ENCODE measurements at regions not wholly inside any gene's neighbourhood (a gene's known extent, or its start where the extent isn't known, plus 50 kb on each side); places are given as distances from the start of the nearest gene placed in this dataset.

- no peak for DNase-seq
Measured at GRCh38 chrX:69362354-69362753, 141.8 kb upstream of the NALF2 start.

DNA sequence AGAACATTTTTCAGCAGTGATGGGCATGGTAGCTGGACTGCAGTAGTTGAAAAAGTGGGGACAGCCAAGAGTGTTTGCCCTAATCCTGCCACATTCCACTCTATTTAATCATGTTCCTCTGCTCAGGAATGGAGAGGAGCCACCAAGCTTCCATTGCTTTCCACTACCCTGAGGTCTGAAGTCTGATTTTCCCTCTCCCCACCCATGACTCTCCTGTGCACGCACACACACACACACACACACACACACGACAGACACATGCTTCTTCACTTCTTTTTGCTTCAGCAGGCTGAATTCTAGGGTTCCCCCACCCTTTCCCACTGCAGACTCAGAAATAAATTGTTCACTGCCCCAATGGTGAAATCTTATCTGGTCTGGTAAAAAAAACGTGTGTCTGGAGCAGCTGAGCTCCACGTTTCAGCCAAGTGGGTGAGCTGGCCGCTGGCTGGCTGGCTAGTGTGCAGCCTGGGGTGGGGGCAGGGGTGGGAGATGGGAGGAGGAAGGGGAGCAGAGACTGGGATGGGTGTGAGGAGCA is 142.7 kb upstream of the NALF2 start:
- no peak for DNase-seq

DNA sequence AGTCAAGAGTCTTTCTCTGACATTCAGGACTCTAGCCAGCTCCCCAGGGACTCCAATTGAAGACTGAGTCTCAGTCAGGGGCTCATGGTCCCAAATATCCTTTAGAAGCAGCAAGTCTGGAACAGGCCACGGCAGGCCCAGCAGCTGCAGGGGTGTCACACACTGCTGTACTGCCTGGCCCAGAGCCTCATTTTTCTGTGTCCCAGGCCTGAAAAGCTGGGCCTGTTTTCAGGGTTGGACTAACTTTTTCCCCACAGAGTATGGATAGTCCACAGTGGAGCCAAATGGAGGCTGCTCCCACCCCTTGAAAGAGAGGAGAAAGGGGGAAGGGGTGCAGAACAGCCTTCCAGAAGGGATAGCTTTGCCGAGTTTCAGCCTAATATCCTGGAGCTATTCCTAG is 146.8 kb upstream of the NALF2 start:
- DNase-seq = no peak

GRCh38 chrX:69324851-69325250 is 159.6 kb upstream of the PJA1 start:
- DNase-seq = no peak

DNA sequence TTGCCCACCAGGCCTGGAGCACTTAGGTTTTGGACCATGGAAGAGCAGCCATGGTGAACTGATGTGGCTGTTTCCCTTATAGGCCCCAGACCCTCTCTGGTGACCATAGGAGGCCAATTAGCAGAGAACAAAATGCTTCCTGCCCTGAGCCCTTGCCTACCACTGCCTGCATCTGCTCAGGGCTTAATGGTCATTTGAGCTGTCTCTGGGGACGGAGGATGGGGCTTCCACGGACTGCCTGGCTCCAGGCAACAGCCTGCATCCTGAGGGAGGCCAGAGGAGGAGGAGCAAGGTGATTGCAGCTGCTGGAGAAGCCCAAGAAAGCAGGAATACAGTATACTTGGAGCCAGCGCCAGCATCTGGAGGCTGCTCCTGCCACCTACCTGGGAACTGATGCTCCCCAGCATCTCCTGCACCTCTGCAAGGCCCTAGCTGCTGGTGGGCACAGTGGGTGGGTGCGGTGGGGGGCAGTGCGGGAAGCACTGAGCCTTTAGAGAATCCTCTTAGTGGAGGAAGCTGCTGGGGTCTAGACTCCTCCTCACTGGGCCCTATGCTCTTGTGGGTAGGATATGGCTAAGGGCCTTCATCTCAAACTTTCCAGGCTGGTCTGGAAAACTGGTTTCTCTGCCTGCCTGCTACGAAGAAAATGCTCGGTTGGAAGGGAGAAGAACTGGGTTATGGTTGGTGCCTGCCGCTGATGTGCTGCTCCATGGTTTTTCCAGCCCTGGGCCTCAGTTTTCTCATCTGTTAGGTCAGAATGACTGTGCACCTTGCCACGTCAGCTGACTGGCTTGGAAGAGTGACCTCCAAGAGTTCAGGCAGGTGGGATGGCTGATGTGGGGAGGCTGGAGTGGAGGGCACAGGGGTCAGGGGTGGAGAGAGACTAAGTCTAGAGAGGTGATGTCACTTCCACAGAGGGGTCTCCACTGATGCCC is 158.8 kb upstream of the PJA1 start:
- no peak for DNase-seq

- DNase-seq = no peak
Measured at GRCh38 chrX:69321789-69322188, 156.5 kb upstream of the PJA1 start.

- DNase-seq = no peak
Measured at GRCh38 chrX:69321006-69321655, 155.9 kb upstream of the PJA1 start.

DNA sequence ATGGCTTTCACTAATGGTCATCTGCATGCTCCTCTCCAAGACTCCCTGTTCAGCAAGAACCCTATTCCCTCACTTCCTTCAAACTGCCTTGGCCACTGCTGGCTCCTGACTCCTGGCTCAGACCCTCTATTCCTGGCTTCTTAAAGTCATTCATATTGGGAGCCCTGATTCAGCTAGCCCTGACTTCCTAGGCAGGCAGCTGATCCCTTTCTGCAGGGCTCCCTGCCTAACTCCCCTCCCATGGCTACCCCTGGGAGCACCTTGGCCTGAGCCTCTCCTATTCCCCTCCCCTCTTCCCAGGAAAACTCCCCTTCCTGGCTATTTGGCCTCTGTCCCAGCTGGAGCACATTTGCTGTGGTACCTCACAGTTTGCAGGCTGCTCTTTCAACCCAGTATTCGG is 154.9 kb upstream of the PJA1 start:
- no peak for DNase-seq

- DNase-seq = no peak
Measured at GRCh38 chrX:69319376-69319775, 154.1 kb upstream of the PJA1 start.

GRCh38 chrX:69318651-69319340 is 153.5 kb upstream of the PJA1 start:
- no peak for DNase-seq

DNA sequence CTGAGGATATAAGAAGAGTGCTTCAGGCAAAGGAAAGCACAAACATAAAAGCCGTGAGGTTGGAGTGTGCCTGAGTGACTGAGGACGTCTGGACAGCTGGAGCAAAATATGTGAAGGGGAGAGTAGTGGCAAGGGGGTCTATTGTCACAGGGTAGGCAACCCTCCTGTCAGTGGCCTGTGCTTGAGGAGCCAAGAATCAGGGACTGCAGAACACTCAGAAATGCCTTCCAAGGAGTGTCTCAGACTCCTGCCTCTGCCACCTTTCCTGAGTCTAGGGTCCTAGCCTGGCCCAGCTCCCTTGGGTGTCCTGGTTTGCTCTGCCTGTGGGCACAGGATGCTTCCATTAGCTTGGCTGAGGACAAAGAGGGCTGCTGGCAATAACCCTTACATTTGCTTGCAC is 152.5 kb upstream of the PJA1 start:
- no peak for DNase-seq

- DNase-seq = no peak
Measured at GRCh38 chrX:69314436-69315348, 149.4 kb upstream of the PJA1 start.

GRCh38 chrX:69313617-69314290 is 148.5 kb upstream of the PJA1 start:
- no peak for DNase-seq

DNA sequence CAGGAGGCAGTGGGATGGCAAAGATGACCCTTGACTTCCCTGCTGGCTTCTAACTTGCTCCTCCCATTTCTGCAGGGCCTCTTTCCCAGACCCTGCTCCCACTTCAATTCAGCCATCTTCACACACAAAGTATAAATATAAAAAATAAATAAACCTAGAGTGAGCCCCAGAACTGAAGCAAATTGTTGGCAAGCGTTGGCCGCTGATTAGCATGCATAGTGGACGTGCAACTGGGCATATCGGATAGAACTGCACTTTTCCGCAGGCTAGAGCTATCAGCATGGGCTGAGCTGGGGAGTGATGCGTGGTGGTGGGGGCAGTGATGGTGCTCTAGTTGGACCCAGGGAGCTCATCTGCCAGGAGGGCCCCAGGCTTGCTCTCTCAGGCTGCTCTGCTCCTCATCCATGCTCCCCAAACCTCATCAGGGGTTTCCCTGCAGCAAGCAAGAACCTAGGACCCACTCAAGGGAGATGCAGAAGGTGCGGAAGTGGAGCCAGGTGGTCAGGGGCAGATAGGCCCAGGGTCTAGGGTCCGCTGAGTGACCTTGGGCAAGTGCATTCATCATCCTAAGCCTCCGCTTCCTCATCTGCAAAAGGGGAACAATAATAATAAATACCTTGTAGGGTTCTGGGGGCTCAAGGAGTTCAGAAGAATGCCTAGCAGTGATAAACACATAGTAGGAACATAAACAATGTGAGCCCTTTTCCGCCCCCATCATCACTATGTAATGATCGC is 146.8 kb upstream of the PJA1 start:
- no peak for DNase-seq

DNA sequence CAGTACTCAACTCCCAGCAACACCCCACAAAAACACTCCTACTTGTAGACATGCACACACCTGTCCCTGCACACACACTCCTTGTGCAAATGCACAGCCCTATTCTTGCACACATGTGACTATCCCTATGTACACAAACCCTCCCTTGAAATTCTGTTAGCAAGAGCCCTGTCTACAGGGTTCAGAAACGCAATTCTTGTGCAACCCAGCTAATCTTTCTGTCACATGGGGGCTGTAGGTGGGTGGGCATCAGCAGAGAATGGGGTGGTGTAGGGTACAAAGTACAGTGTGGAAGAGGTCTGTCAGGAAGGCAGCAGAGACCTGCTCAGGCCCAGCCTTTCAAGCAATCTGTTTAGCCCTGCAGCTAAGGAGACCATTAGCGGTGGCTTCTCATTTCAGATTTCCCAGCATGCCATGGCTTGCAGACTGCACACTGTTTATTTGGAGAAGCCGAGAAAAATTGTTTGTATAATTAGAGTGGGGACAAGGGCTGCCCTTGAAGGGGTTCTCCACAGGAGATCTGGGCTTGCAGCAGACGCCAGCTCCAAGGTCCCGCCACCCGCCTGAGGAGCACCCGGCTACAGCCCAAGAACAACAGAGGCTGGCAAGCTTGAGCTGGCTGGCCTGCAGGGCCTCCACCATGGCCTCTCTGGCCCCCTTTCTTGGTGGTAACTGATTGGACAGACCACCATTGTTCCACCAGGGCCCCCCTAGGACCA is 144.0 kb upstream of the PJA1 start:
- DNase-seq = no peak

GRCh38 chrX:69307756-69308155 is 142.5 kb upstream of the PJA1 start:
- no peak for DNase-seq

- DNase-seq = no peak
Measured at GRCh38 chrX:69307029-69307428, 141.8 kb upstream of the PJA1 start.

GRCh38 chrX:69306063-69306404 is 140.8 kb upstream of the PJA1 start:
- no peak for DNase-seq

- no peak for DNase-seq
Measured at GRCh38 chrX:69305333-69306062, 140.2 kb upstream of the PJA1 start.

- DNase-seq = no peak
Measured at GRCh38 chrX:69303231-69303630, 138.0 kb upstream of the PJA1 start.
